Keratinocyte (primary cell): ENCODE measurements at regions not wholly inside any gene's neighbourhood (a gene's known extent, or its start where the extent isn't known, plus 50 kb on each side); places are given as distances from the start of the nearest gene placed in this dataset.

Source experiments
- DNase-seq: peaks from one replicate; pipeline ENCODE4 v3.0.0-alpha.2; 2011; ENCODE audit warnings: low read depth, missing footprints, low spot score
- FAIRE-seq: peaks from 2 replicates; lab custom pipeline; 2011; peaks lifted over from hg19 to GRCh38; lab: Jason Lieb, UNC
- H2AFZ ChIP-seq: 2 replicates; pipeline ENCODE4 v1.6.0; 2012; ENCODE audit warnings: low read length, control low read depth, inconsistent platforms; ENCODE audit not compliant: control insufficient read depth
- H3K27ac ChIP-seq: 2 replicates; pipeline ENCODE4 v1.5.1; 2011; ENCODE audit warnings: low read length; ENCODE audit not compliant: control insufficient read depth, insufficient read depth
- H3K27me3 ChIP-seq: 3 replicates; pipeline ENCODE4 v1.6.0; 2011; ENCODE audit warnings: low read length; ENCODE audit not compliant: control insufficient read depth, insufficient read depth; ENCODE audit errors: extremely low read depth
- H3K36me3 ChIP-seq, 2 experiments: 2 replicates in 1 of 2; 3 replicates in 1 of 2; pipeline ENCODE4 v1.5.1; 2011; ENCODE audit warnings: low read length in 2 of 2, mild to moderate bottlenecking in 1 of 2; ENCODE audit not compliant: control insufficient read depth in 2 of 2, insufficient read depth in 2 of 2; ENCODE audit errors: extremely low read depth in 1 of 2
- H3K4me1 ChIP-seq: 3 replicates; pipeline ENCODE4 v1.5.1; 2011; ENCODE audit warnings: low read length; ENCODE audit not compliant: control insufficient read depth, insufficient read depth; ENCODE audit errors: extremely low read depth
- H3K4me2 ChIP-seq: 3 replicates; pipeline ENCODE4 v1.6.0; 2011; ENCODE audit warnings: low read depth, low read length; ENCODE audit not compliant: control insufficient read depth, insufficient read depth; ENCODE audit errors: extremely low read depth
- H3K4me3 ChIP-seq, 3 experiments: fragments of 200-600 bp in 1 of 3; sonication (generic) in 1 of 3; 2 replicates in 2 of 3; 3 replicates in 1 of 3; pipeline ENCODE4 v1.5.1; 2011 to 2016; ENCODE audit warnings: low read length in 3 of 3, mild to moderate bottlenecking in 3 of 3, control low read depth in 2 of 3, inconsistent platforms in 1 of 3, low read depth in 1 of 3, mixed read lengths in 1 of 3, mixed run types in 1 of 3, moderate library complexity in 1 of 3; ENCODE audit not compliant: control insufficient read depth in 2 of 3, insufficient read depth in 2 of 3; ENCODE audit errors: extremely low read depth in 1 of 3
- H3K79me2 ChIP-seq: 2 replicates; pipeline ENCODE4 v1.6.0; 2012; ENCODE audit warnings: low read length; ENCODE audit not compliant: control insufficient read depth, insufficient read depth
- H3K9ac ChIP-seq: 3 replicates; pipeline ENCODE4 v1.6.0; 2011; ENCODE audit warnings: low read length; ENCODE audit not compliant: control insufficient read depth, insufficient read depth; ENCODE audit errors: extremely low read depth
- H3K9me1 ChIP-seq: 3 replicates; pipeline ENCODE4 v1.6.0; 2011; ENCODE audit warnings: low read length; ENCODE audit not compliant: control insufficient read depth, insufficient read depth; ENCODE audit errors: extremely low read depth
- H3K9me3 ChIP-seq: 2 replicates; pipeline ENCODE4 v1.5.1; 2012; ENCODE audit warnings: low read depth, low read length; ENCODE audit not compliant: control insufficient read depth
- H4K20me1 ChIP-seq: 3 replicates; pipeline ENCODE4 v1.6.0; 2011; ENCODE audit warnings: low read length; ENCODE audit not compliant: control insufficient read depth, insufficient read depth; ENCODE audit errors: extremely low read depth
- EZH2 ChIP-seq: IDR thresholded peaks from one replicate; pipeline ENCODE4 v1.6.1; 2012; ENCODE audit warnings: inconsistent platforms, mild to moderate bottlenecking, low read length, moderate library complexity
- dilution Hi-C: fragments of 300-500 bp; cut with MboI; formaldehyde crosslinking; loops from one replicate; pipeline ENCODE4 v1.7.0; 2020; ENCODE audit warnings: low sequenced_read_pairs; ENCODE audit not compliant: extremely low pct_ligation_motif_present
- TF ChIP-seq, protein P1 (sequence below), 3 experiments: IDR thresholded peaks in 1 of 3; conservative IDR thresholded peaks in 1 of 3; optimal IDR thresholded peaks in 1 of 3; 2 replicates in 2 of 3; 3 replicates in 1 of 3; pipeline versions ENCODE3 to v1.5.1; 2011; ENCODE audit warnings: low read length in 3 of 3, mild to moderate bottlenecking in 3 of 3, moderate library complexity in 2 of 3, control low read depth in 1 of 3, inconsistent platforms in 1 of 3; ENCODE audit not compliant: insufficient read depth in 2 of 3; ENCODE audit errors: extremely low read depth in 1 of 3

GRCh38 chr20:4491643-4492042, 194.6 kb upstream of the PRNP start:
- H3K9ac ChIP-seq: no peak overlapping the region
- H3K4me2 ChIP-seq: no peak overlapping the region
- H3K9me3 ChIP-seq: no peaks in the 10 kb centered on the region
- no peaks in the 10 kb centered on the region for H3K27me3 ChIP-seq
- H3K79me2 ChIP-seq: no peaks in the 10 kb centered on the region
- no peaks in the 10 kb centered on the region for H3K9me1 ChIP-seq
- dilution Hi-C loops: no loop called here
- FAIRE-seq (no peak), DNase-seq (no peak)
- H4K20me1 ChIP-seq: no peaks in the 10 kb centered on the region
- TF ChIP-seq, protein P1, sequence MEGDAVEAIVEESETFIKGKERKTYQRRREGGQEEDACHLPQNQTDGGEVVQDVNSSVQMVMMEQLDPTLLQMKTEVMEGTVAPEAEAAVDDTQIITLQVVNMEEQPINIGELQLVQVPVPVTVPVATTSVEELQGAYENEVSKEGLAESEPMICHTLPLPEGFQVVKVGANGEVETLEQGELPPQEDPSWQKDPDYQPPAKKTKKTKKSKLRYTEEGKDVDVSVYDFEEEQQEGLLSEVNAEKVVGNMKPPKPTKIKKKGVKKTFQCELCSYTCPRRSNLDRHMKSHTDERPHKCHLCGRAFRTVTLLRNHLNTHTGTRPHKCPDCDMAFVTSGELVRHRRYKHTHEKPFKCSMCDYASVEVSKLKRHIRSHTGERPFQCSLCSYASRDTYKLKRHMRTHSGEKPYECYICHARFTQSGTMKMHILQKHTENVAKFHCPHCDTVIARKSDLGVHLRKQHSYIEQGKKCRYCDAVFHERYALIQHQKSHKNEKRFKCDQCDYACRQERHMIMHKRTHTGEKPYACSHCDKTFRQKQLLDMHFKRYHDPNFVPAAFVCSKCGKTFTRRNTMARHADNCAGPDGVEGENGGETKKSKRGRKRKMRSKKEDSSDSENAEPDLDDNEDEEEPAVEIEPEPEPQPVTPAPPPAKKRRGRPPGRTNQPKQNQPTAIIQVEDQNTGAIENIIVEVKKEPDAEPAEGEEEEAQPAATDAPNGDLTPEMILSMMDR (optimal IDR thresholded peaks at IDR 0.05 in 1 of 3, IDR thresholded peaks at IDR 0.05 in 1 of 3, conservative IDR thresholded peaks at IDR 0.05 in 1 of 3; ENCODE audit: extremely low read depth in 1 of 3, insufficient read depth in 2 of 3, low read length in 3 of 3): no peak
- TF ChIP-seq EZH2: no peak
- H3K4me1 ChIP-seq: peaks cover 16% of the 10 kb centered on the region
- no peak overlapping the region for H3K4me3 ChIP-seq
- no peak overlapping the region for H2AFZ ChIP-seq
- H3K36me3 ChIP-seq: no peaks in the 10 kb centered on the region
- H3K27ac ChIP-seq: no peak overlapping the region

DNA sequence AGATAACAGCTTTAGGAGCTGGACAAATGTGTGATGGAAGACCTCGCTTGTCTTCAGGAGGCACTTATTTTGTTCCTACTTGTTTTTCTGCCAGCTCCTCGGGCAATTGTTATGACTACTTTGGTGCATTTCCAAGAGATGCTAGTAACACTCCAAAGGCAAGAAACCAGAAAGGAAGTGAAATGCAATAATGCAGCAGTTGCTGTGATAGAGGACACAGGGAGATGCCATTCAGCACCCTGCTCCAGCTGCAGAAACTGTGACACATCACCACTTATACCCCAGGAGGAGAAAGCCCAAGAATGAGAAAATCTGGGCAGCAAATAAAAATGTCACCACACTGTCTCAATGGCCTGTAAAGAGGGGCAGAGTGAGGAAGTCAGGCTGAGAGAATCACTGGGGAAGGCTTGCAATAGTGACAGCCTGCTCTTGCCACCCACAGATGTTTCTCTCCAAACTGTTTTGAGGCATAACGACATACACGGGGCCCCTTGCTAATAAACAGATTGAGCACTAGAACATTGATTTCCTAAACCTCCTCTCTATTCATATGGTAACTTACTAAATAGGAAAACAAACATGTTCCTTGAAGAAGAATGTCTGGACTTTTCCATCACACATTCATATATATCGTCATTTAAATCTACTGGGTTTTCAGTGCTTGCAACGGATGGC, 195.5 kb upstream of the PRNP start:
- DNase-seq (no peak), FAIRE-seq (peak; percentile 69)
- no peak overlapping the region for H2AFZ ChIP-seq
- no peaks in the 10 kb centered on the region for H3K27me3 ChIP-seq
- H3K9ac ChIP-seq: no peak overlapping the region
- peak overlapping the region; percentile 25 for H3K4me2 ChIP-seq
- H3K9me1 ChIP-seq: no peaks in the 10 kb centered on the region
- H3K27ac ChIP-seq: no peak overlapping the region
- no peak for TF ChIP-seq EZH2
- TF ChIP-seq, protein P1 (optimal IDR thresholded peaks at IDR 0.05 in 1 of 3, IDR thresholded peaks at IDR 0.05 in 1 of 3, conservative IDR thresholded peaks at IDR 0.05 in 1 of 3; ENCODE audit: extremely low read depth in 1 of 3, insufficient read depth in 2 of 3, low read length in 3 of 3): no peak
- H3K9me3 ChIP-seq: no peaks in the 10 kb centered on the region
- no peaks in the 10 kb centered on the region for H3K79me2 ChIP-seq
- H4K20me1 ChIP-seq: no peaks in the 10 kb centered on the region
- no peaks in the 10 kb centered on the region for H3K36me3 ChIP-seq
- dilution Hi-C loops: no loop called here
- no peak overlapping the region for H3K4me3 ChIP-seq
- H3K4me1 ChIP-seq: peaks cover 16% of the 10 kb centered on the region
